ENCODE measurements at regions not wholly inside any gene's neighbourhood (a gene's known extent, or its start where the extent isn't known, plus 50 kb on each side); places are given as distances from the start of the nearest gene placed in this dataset.

GRCh38 chr10:11401264-11402235 is 209.9 kb downstream of the USP6NL start:
- H2BK15ac ChIP-seq (ENCODE audit: low read depth, low read length) = no peak overlapping the region
- no peak overlapping the region for H4K8ac ChIP-seq (replicated peaks; ENCODE audit: insufficient read length, low read depth, low read length)
- peaks cover 1% of the 10 kb centered on the region for H3K27me3 Mint-ChIP-seq (ENCODE audit: low read depth)
- no peak overlapping the region for H2AK5ac ChIP-seq (ENCODE audit: insufficient read length, low read length)
- no peak overlapping the region for H2BK20ac ChIP-seq (ENCODE audit: low read depth, low read length, poor library complexity, severe bottlenecking)
- no peak overlapping the region for H2BK12ac ChIP-seq (ENCODE audit: insufficient read length, low read depth, low read length)
- H3K9me3 Mint-ChIP-seq = peaks cover 5 to 6% of the 10 kb centered on the region in 2 experiments; a peak in 4 of 5 replicates
- H3K56ac ChIP-seq (ENCODE audit: insufficient read length, low read depth, low read length) = no peak overlapping the region
- H3K9ac ChIP-seq (ENCODE audit: extremely low read depth, insufficient read length, low read length) = no peak overlapping the region
- no peaks in the 10 kb centered on the region for H3K27me3 ChIP-seq (ENCODE audit: insufficient read depth, low read length)
- H3K23me2 ChIP-seq (ENCODE audit: insufficient read length, low read depth, low read length, poor library complexity, severe bottlenecking) = no peaks in the 10 kb centered on the region
- no peak overlapping the region for H2BK120ac ChIP-seq (ENCODE audit: low read depth, low read length, poor library complexity, severe bottlenecking)
- no peak overlapping the region; the same call in 1 of the 2 replicates for H3K14ac ChIP-seq (ENCODE audit: insufficient read depth, low read length)
- no peak overlapping the region for H4K91ac ChIP-seq (ENCODE audit: insufficient read length, low read depth, low read length)
- no peak overlapping the region for H3K23ac ChIP-seq (ENCODE audit: insufficient read length, low read depth, low read length)
- H3K79me2 ChIP-seq (ENCODE audit: insufficient read depth, low read length) = no peaks in the 10 kb centered on the region
- H4K5ac ChIP-seq (ENCODE audit: insufficient read length, low read depth, low read length) = no peak overlapping the region
- no peak overlapping the region for H3K4me3 Mint-ChIP-seq
- no peak overlapping the region for H3K18ac ChIP-seq (ENCODE audit: insufficient read length, low read depth, low read length)
- TF ChIP-seq CTCF (conservative IDR thresholded peaks at IDR 0.05) = no peak
- H3K27ac ChIP-seq (ENCODE audit: insufficient read length, low read depth, low read length) = no peak overlapping the region
- no peak overlapping the region for H3K4me2 ChIP-seq (ENCODE audit: insufficient read depth, insufficient read length, low read length)
- no CpG with 5 or more reads among the region's 16 CpGs for WGBS (ENCODE audit: extremely low coverage, insufficient read length, low lambda C conversion rate)
- no peaks in the 10 kb centered on the region for H3K4me1 ChIP-seq (ENCODE audit: insufficient read depth, low read length)
- H3K4ac ChIP-seq (ENCODE audit: low read depth, low read length) = no peak overlapping the region
- no peaks in the 10 kb centered on the region for H3K36me3 Mint-ChIP-seq (ENCODE audit: insufficient read depth in 1 of 3, low read depth in 3 of 3)
- H3K79me1 ChIP-seq (ENCODE audit: insufficient read depth, low read depth, low read length, poor library complexity, severe bottlenecking) = no peaks in the 10 kb centered on the region
- no peaks in the 10 kb centered on the region for H3K9me3 ChIP-seq (ENCODE audit: control insufficient read depth, low read depth, low read length)
- H3K4me1 Mint-ChIP-seq = peaks cover 11% of the 10 kb centered on the region in 2 experiments
- H3T11ph ChIP-seq (ENCODE audit: low read length) = no peak overlapping the region
- H2AFZ ChIP-seq (ENCODE audit: low read length) = no peak overlapping the region
- H3K27ac Mint-ChIP-seq = peak overlapping the region in 2 of 3 experiments; percentile 60 to 68; a peak in 2 of 7 replicates
- H4K20me1 ChIP-seq (ENCODE audit: control insufficient read depth, insufficient read depth, insufficient read length) = peaks cover 2% of the 10 kb centered on the region
- no peak for DNase-seq
- H2BK5ac ChIP-seq (ENCODE audit: insufficient read length, low read length) = no peak overlapping the region

Data from H9 (cell line).